ENCODE measurements at regions not wholly inside any gene's neighbourhood (a gene's known extent, or its start where the extent isn't known, plus 50 kb on each side); places are given as distances from the start of the nearest gene placed in this dataset.
"Not testable (repeated sequence)": the region's sequence is repeated elsewhere in the genome, so short reads cannot be mapped to it uniquely, and the experiment has no call there.

- ATAC-seq (no peak), DNase-seq (ENCODE audit: low spot score) (no peak), FAIRE-seq (no peak)
- in situ Hi-C loops (cut with HindIII; ENCODE audit: extremely low pct_ligation_motif_present, low pct_unique_long_range_greater_than_20kb), result no loop called here
- no TSS peak for BruUV-seq (replicated peaks)
- Histone ChIP-seq H3K4me2 (ENCODE audit: low read depth, low read length) (no peak overlapping the region), H3K4me3 (replicated peaks in 1 of 3; ENCODE audit: insufficient read depth in 1 of 3, low read depth in 2 of 3, low read length in 3 of 3) (no peak overlapping the region), H4K20me1 (ENCODE audit: insufficient read depth, low read length) (no peaks in the 10 kb centered on the region), H3K27ac (ENCODE audit: extremely low read length, insufficient read depth, low read length) (no peak overlapping the region), H3K36me3 (replicated peaks in 1 of 2; ENCODE audit: control insufficient read depth in 1 of 2, insufficient read depth in 2 of 2, low read length in 2 of 2) (no peaks in the 10 kb centered on the region), H3K27me3 (ENCODE audit: control insufficient read depth in 1 of 2, insufficient read depth in 2 of 2, low read length in 2 of 2) (no peaks in the 10 kb centered on the region), H3K9me3 (ENCODE audit: low read length) (no peaks in the 10 kb centered on the region), H3K9ac (ENCODE audit: insufficient read depth, low read depth, low read length) (no peak overlapping the region), H3K4me1 (ENCODE audit: insufficient read depth, low read length) (no peaks in the 10 kb centered on the region), H3K79me2 (ENCODE audit: insufficient read depth, low read length) (no peaks in the 10 kb centered on the region), H2AFZ (ENCODE audit: low read length) (no peak overlapping the region)
- TF ChIP-seq DNMT1 (CRISPR knock-in tag; IDR thresholded peaks at IDR 0.05) (no peak), NFIC (IDR thresholded peaks at IDR 0.05; ENCODE audit: low read length) (no peak), PHF20 (CRISPR knock-in tag; IDR thresholded peaks at IDR 0.05) (no peak), SALL1 (CRISPR knock-in tag; IDR thresholded peaks at IDR 0.05) (no peak), ERF (CRISPR knock-in tag; IDR thresholded peaks at IDR 0.05) (no peak), POLR2A (IDR thresholded peaks at IDR 0.05; ENCODE audit: insufficient read depth in 1 of 2, low read depth in 2 of 2, low read length in 2 of 2) (no peak), LCORL (IDR thresholded peaks at IDR 0.05) (no peak), LCORL (CRISPR knock-in tag; IDR thresholded peaks at IDR 0.05) (no peak), RFX5 (IDR thresholded peaks at IDR 0.05; ENCODE audit: low read depth, low read length) (no peak), ZNF468 (CRISPR knock-in tag; IDR thresholded peaks at IDR 0.05) (no peak), RBM22 (optimal IDR thresholded peaks at IDR 0.05; ENCODE audit: low read length) (no peak)
- ChIA-PET CTCF (ENCODE audit: low intra/inter-chr PET ratio, low total read pairs) (no interaction called here), POLR2A (no interaction called here)
- WGBS (ENCODE audit: low lambda C conversion rate), result 4% methylated on average over 2 of the region's 2 CpGs
- intact Hi-C loops (cut with micrococcal nuclease; ENCODE audit: unreplicated experiment), result no loop called here
Measured at GRCh38 chr10:37442882-37443281, 317.5 kb downstream of the ANKRD30A start.

GRCh38 chr10:37441224-37441623 is 315.8 kb downstream of the ANKRD30A start:
- H4K20me1 ChIP-seq (ENCODE audit: insufficient read depth, low read length); intact Hi-C loops (cut with micrococcal nuclease; ENCODE audit: unreplicated experiment); H2AFZ ChIP-seq (ENCODE audit: low read length); H3K4me2 ChIP-seq (ENCODE audit: low read depth, low read length); DNase-seq (ENCODE audit: low spot score); ATAC-seq; H3K79me2 ChIP-seq (ENCODE audit: insufficient read depth, low read length); H3K4me1 ChIP-seq (ENCODE audit: insufficient read depth, low read length); H3K4me3 ChIP-seq (replicated peaks in 1 of 3; ENCODE audit: insufficient read depth in 1 of 3, low read depth in 2 of 3, low read length in 3 of 3); FAIRE-seq; H3K36me3 ChIP-seq (replicated peaks in 1 of 2; ENCODE audit: control insufficient read depth in 1 of 2, insufficient read depth in 2 of 2, low read length in 2 of 2); BruUV-seq (replicated peaks); H3K9ac ChIP-seq (ENCODE audit: insufficient read depth, low read depth, low read length); CTCF ChIA-PET (ENCODE audit: low intra/inter-chr PET ratio, low total read pairs); H3K9me3 ChIP-seq (ENCODE audit: low read length); POLR2A ChIA-PET; H3K27ac ChIP-seq (ENCODE audit: extremely low read length, insufficient read depth, low read length); in situ Hi-C loops (cut with HindIII; ENCODE audit: extremely low pct_ligation_motif_present, low pct_unique_long_range_greater_than_20kb); H3K27me3 ChIP-seq (ENCODE audit: control insufficient read depth in 1 of 2, insufficient read depth in 2 of 2, low read length in 2 of 2): not testable (repeated sequence)
- 46% methylated on average over 4 of the region's 4 CpGs for WGBS (ENCODE audit: low lambda C conversion rate)

Data from HepG2 (cell line).